Small intestine (tissue), 7 donors: ENCODE measurements at regions not wholly inside any gene's neighbourhood (a gene's known extent, or its start where the extent isn't known, plus 50 kb on each side); places are given as distances from the start of the nearest gene placed in this dataset.

Experiments used
- DNase-seq, 2 donors: peaks; one replicate each; pipeline versions ENCODE4 v3.0.0 to v3.0.0-alpha.2; 2013
- FAIRE-seq: peaks from 2 replicates; lab custom pipeline; 2012; peaks lifted over from hg19 to GRCh38; lab: Jason Lieb, UNC
- H3K27ac ChIP-seq, 3 donors: one replicate each; pipeline ENCODE4 v1.5.1; 2013; ENCODE audit warnings: low read length in 2 of 3, mild to moderate bottlenecking in 2 of 3, control low read depth in 1 of 3, inconsistent platforms in 1 of 3, low read depth in 1 of 3, moderate library complexity in 1 of 3
- H3K27me3 ChIP-seq, 3 donors: one replicate each; pipeline ENCODE4 v1.6.1; 2013; ENCODE audit warnings: low read length in 3 of 3, inconsistent platforms in 1 of 3; ENCODE audit not compliant: control insufficient read depth in 3 of 3, insufficient read depth in 3 of 3
- H3K36me3 ChIP-seq, 3 donors: one replicate each; pipeline ENCODE4 v1.6.1; 2013; ENCODE audit warnings: low read length in 3 of 3, inconsistent platforms in 1 of 3, low read depth in 1 of 3, mild to moderate bottlenecking in 1 of 3, moderate library complexity in 1 of 3; ENCODE audit not compliant: control insufficient read depth in 3 of 3, insufficient read depth in 2 of 3
- H3K4me1 ChIP-seq, 3 donors: one replicate each; pipeline ENCODE4 v1.6.1; 2013; ENCODE audit warnings: low read length in 2 of 3, inconsistent platforms in 1 of 3, low read depth in 1 of 3, mild to moderate bottlenecking in 1 of 3, moderate library complexity in 1 of 3; ENCODE audit not compliant: control insufficient read depth in 3 of 3, insufficient read depth in 2 of 3
- H3K4me3 ChIP-seq, 3 donors: one replicate each; pipeline ENCODE4 v1.5.1; 2013; ENCODE audit warnings: low read length in 3 of 3, control low read depth in 1 of 3, inconsistent platforms in 1 of 3, low read depth in 1 of 3, mild to moderate bottlenecking in 1 of 3, moderate library complexity in 1 of 3
- H3K9me3 ChIP-seq, 2 donors: one replicate each; pipeline ENCODE4 v1.6.1; 2013; ENCODE audit warnings: low read depth in 1 of 2, low read length in 1 of 2; ENCODE audit not compliant: control insufficient read depth in 2 of 2, insufficient read depth in 1 of 2
- WGBS, 3 donors: extraction: QIAGEN DNeasy Blood & Tissue Kit; methylation state at CpG; one replicate each; pipeline ENCODE4 v1.1.7; 2013; 5-methylcytosine and 5-hydroxymethylcytosine counted together
- donor health status: healthy with polysubstance abuse.
- donor health status: control.
- donor health status: control.
- donor health status: Bipolar disorder and iron deficiency.
- donor health status: healthy.

GRCh38 chr3:116896116-116896515 lies 186.5 kb downstream of the TUSC7 start:
- no peak for FAIRE-seq
- 56 to 79% (median 60%) methylated on average over 2 of the region's 2 CpGs for WGBS, 3 donors
- H3K4me1 ChIP-seq = no peaks in the 10 kb centered on the region
- no peak overlapping the region for H3K27ac ChIP-seq
- DNase-seq = no peak
- H3K36me3 ChIP-seq = no peaks in the 10 kb centered on the region
- H3K27me3 ChIP-seq = no peaks in the 10 kb centered on the region
- H3K4me3 ChIP-seq = no peak overlapping the region
- no peaks in the 10 kb centered on the region for H3K9me3 ChIP-seq

DNA sequence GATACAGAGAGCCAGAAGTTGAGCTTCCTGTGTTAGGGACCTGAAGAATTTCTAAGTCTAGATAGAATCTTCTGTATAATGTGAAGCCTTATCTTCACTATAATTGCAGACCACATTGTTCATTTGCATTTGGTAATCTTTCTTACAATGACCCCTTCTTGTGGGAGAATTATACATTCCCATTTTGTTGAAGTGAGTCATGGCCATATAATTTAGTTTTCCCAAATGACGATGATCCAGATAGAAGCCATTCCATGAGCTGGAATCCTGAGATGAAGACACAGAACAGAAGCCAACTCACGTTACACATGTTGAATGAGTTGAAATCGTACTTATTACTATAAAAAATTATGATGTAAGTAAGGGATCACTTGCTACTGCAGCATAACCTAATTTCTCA lies 187.8 kb downstream of the TUSC7 start:
- DNase-seq = no peak
- Histone ChIP-seq H3K4me3 (no peak overlapping the region), H3K27me3 (no peaks in the 10 kb centered on the region), H3K27ac (no peak overlapping the region), H3K36me3 (no peaks in the 10 kb centered on the region), H3K4me1 (no peaks in the 10 kb centered on the region), H3K9me3 (no peaks in the 10 kb centered on the region)
- 78 to 83% (median 78%) methylated on average over 3 of the region's 3 CpGs for WGBS, 3 donors
- FAIRE-seq = no peak

DNA sequence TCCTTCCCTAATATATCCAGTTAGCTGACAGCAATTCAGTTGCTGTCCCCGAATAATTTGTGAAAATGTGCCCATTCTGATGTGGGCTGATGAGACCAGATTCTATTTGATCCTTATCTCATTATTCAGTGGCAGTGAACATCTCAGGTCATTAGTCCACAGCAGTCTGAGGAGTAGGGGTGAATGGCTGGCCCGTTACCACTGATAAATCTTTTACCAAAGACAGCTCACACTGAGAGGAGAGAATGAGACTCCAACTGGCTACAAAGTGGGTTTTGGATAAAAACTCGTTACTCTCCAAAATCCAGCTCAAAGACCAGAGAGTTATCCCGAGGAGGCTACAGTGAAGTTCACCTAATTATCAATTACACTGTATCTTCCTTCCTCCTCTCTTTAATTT lies 189.7 kb downstream of the TUSC7 start:
- Histone ChIP-seq H3K27ac (no peak overlapping the region), H3K4me1 (no peaks in the 10 kb centered on the region), H3K27me3 (no peaks in the 10 kb centered on the region), H3K9me3 (no peaks in the 10 kb centered on the region), H3K36me3 (no peaks in the 10 kb centered on the region), H3K4me3 (no peak overlapping the region)
- FAIRE-seq = no peak
- 53 to 70% (median 57%) methylated on average over 4 of the region's 4 CpGs for WGBS, 3 donors
- no peak for DNase-seq

GRCh38 chr3:116905334-116905733 lies 195.8 kb downstream of the TUSC7 start:
- no peaks in the 10 kb centered on the region for H3K27me3 ChIP-seq
- no peaks in the 10 kb centered on the region for H3K9me3 ChIP-seq
- FAIRE-seq (no peak), DNase-seq (no peak)
- WGBS, 3 donors = 79 to 89% (median 86%) methylated on average over 3 of the region's 3 CpGs
- H3K4me1 ChIP-seq = no peaks in the 10 kb centered on the region
- no peak overlapping the region for H3K27ac ChIP-seq
- H3K36me3 ChIP-seq = no peaks in the 10 kb centered on the region
- no peak overlapping the region for H3K4me3 ChIP-seq

DNA sequence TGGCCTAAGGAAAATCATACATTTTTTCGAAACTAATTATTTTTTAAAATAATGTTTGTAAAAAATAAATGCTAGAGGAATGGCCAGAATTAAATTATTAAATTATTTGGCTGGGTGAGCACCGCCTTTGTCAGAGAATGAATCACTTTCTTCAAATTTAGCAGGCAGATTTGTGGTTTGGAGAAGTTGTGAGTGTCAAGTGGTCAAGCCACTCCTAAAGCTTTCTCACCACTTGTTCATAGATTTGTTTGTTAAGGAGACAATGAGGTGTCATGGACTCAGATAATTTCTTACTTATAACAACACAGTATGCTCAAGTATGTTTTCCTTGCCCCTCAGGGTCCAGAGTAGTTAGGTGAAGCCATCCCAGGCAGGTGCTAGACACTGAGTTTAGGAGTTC lies 196.2 kb downstream of the TUSC7 start:
- no peak overlapping the region for H3K4me3 ChIP-seq
- 64 to 77% (median 65%) methylated on average over 2 of the region's 2 CpGs for WGBS, 3 donors
- no peaks in the 10 kb centered on the region for H3K36me3 ChIP-seq
- no peaks in the 10 kb centered on the region for H3K4me1 ChIP-seq
- no peak for FAIRE-seq
- no peak for DNase-seq
- H3K9me3 ChIP-seq = no peaks in the 10 kb centered on the region
- H3K27ac ChIP-seq = no peak overlapping the region
- no peaks in the 10 kb centered on the region for H3K27me3 ChIP-seq

GRCh38 chr3:116912116-116912515 lies 202.5 kb downstream of the TUSC7 start:
- no peak for FAIRE-seq
- no peaks in the 10 kb centered on the region for H3K27me3 ChIP-seq
- H3K4me1 ChIP-seq = no peaks in the 10 kb centered on the region
- H3K4me3 ChIP-seq = no peak overlapping the region
- H3K9me3 ChIP-seq = no peaks in the 10 kb centered on the region
- H3K36me3 ChIP-seq = no peaks in the 10 kb centered on the region
- 81 to 88% (median 82%) methylated on average over 1 of the region's 1 CpG for WGBS, 3 donors
- no peak for DNase-seq
- no peak overlapping the region for H3K27ac ChIP-seq

GRCh38 chr3:116914004-116914403 lies 204.4 kb downstream of the TUSC7 start:
- no peaks in the 10 kb centered on the region for H3K4me1 ChIP-seq
- H3K27ac ChIP-seq = no peak overlapping the region
- no peaks in the 10 kb centered on the region for H3K9me3 ChIP-seq
- WGBS, 3 donors = 43 to 59% (median 44%) methylated on average over 2 of the region's 2 CpGs
- DNase-seq (no peak), FAIRE-seq (no peak)
- H3K36me3 ChIP-seq = no peaks in the 10 kb centered on the region
- no peak overlapping the region for H3K4me3 ChIP-seq
- no peaks in the 10 kb centered on the region for H3K27me3 ChIP-seq

DNA sequence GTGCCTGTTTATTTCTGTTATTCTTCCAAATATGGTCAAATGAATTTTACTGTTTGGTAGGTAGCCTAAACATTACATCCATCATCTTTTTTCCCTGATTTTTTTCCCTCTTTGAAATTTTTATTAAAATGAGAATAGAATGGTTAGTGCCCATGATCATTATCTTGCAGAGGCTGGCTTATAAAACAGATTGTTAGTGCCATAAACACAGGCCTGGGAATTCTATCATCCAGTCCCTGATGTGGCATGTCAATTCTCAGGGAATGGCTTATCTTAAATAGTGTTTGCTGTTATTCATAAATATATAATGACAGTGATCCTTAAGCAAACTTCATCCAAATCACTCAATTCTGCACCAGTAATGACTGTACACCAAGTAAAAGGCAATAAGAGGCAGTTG lies 207.3 kb downstream of the TUSC7 start:
- no peaks in the 10 kb centered on the region for H3K4me1 ChIP-seq
- no peak overlapping the region for H3K27ac ChIP-seq
- H3K4me3 ChIP-seq = no peak overlapping the region
- no peaks in the 10 kb centered on the region for H3K27me3 ChIP-seq
- no peaks in the 10 kb centered on the region for H3K36me3 ChIP-seq
- FAIRE-seq (no peak), DNase-seq (no peak)
- H3K9me3 ChIP-seq = no peaks in the 10 kb centered on the region

- no peaks in the 10 kb centered on the region for H3K27me3 ChIP-seq
- H3K4me3 ChIP-seq = no peak overlapping the region
- WGBS, 3 donors = 48 to 68% (median 51%) methylated on average over 3 of the region's 3 CpGs
- no peak for DNase-seq
- no peak for FAIRE-seq
- no peak overlapping the region for H3K27ac ChIP-seq
- H3K9me3 ChIP-seq = peaks cover 0 to 3% of the 10 kb centered on the region in 2 donors
- H3K36me3 ChIP-seq = no peaks in the 10 kb centered on the region
- no peaks in the 10 kb centered on the region for H3K4me1 ChIP-seq
Measured at GRCh38 chr3:116920826-116921610, 211.4 kb downstream of the TUSC7 start.
